ENCODE measurements at regions not wholly inside any gene's neighbourhood (a gene's known extent, or its start where the extent isn't known, plus 50 kb on each side); places are given as distances from the start of the nearest gene placed in this dataset. TPM values are rescaled to one million over a fixed set of nuclear protein-coding genes. Genes with fewer than 3 reads are reported as not detected.

Small RNA genes in the stretch of these regions (microRNA-seq; reads per million reads assigned to microRNA genes)
- gene MIR587, result not detected

Measured in HFFc6 (cell line).